NCI-H146 treated with DMSO at 0.1 percent for 48 hours (cell line): ENCODE measurements at regions not wholly inside any gene's neighbourhood (a gene's known extent, or its start where the extent isn't known, plus 50 kb on each side); places are given as distances from the start of the nearest gene placed in this dataset.
"Not testable (repeated sequence)": the region's sequence is repeated elsewhere in the genome, so short reads cannot be mapped to it uniquely, and the experiment has no call there.

Experiments used
- DNase-seq: peaks from one replicate; lab custom pipeline; 2025; ENCODE audit not compliant: unreplicated experiment; lab: John Stamatoyannopoulos, UW

GRCh38 chr1:192862271-192862670 is 53.4 kb downstream of the RGS2 start:
- no peak for DNase-seq

DNA sequence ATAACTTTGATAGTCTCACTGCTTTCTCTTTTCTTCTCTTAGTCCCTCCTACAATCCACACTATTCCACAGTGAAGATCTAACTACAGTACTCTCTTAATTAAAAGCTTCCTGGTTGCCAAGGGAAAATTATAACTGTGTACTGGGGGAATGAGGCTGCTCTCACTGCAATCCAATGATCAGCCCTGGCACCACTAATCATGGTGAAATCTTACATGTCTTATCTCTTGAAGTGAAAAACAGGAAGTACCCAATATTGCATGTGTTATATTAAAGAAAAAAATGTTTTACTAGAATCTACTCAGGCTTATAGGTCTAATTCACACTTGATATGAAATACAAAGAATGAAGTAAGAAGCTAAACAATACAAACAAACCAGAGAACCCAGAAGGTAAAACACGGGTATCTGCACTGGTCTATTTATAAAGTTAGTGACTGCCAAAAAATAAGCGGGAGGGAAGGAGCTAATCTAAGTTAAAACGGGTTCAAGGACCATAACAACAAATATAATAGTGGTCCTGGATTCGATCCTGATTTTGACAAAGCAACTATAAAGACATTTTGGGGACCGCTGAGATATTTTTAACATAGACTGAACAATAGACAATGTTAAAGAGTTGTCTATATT is 57.5 kb downstream of the RGS2 start:
- DNase-seq = no peak

GRCh38 chr1:192867180-192867579 is 58.3 kb downstream of the RGS2 start:
- no peak for DNase-seq

GRCh38 chr1:192869308-192869940 is 60.6 kb downstream of the RGS2 start:
- no peak for DNase-seq

DNA sequence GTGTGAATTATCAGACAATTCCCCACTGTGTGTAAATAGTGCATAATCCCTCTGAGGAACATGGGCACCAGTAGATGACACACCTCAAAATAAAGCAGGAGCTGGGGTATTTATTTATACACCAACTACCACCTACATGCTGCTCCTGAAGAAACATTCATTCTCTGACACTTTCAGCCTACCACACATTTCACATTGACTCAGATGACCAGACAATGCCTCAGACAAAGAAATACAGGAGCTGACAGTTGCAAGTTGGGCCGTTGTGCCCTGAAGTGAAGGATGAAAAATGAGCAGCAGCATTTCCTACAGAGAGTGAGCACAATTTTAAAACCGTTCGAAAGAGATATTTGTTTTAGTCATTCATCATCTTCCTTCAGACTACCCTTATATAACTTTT is 63.2 kb downstream of the RGS2 start:
- no peak for DNase-seq

DNA sequence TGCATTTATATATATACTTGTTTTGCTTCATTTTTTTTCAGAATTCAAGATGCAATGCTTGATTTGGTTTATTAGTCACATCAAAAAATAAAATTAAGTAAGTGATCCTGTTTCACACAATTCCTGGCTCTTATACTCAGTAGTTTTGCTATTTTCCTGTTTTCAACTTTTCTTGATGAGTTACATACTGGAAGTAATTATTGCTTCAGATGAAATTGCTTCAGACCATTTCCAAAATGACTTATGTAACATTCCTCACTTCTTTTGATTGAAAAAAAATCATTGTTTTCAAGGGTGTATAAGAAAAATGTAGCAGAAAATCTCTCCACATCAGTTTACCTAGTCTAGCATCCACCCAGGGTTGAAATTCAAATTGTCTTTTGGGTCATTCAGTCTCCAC is 65.0 kb downstream of the RGS2 start:
- DNase-seq = no peak

DNA sequence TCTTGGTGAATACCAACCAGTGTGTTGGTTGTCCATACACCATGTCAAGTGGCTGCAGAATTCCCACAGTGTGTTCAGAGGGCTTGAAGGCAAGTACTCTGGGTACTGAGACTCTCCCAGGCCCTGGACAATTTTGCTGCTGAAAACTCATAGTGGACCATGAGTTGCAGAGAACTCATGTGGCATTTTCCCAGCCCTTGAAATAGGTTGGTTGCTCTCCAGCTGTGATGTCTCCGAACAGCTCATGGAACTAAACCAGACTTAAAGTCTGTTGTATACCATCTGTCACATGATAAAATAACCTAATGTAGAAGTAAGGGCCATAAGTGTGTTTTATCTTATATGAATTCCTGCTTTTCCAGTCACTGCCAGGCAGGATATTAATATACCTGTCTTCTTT is 67.8 kb downstream of the RGS2 start:
- DNase-seq = no peak

- DNase-seq = no peak
These were observed 68.5 kb downstream of the RGS2 start for GRCh38 chr1:192877283-192877886.

DNA sequence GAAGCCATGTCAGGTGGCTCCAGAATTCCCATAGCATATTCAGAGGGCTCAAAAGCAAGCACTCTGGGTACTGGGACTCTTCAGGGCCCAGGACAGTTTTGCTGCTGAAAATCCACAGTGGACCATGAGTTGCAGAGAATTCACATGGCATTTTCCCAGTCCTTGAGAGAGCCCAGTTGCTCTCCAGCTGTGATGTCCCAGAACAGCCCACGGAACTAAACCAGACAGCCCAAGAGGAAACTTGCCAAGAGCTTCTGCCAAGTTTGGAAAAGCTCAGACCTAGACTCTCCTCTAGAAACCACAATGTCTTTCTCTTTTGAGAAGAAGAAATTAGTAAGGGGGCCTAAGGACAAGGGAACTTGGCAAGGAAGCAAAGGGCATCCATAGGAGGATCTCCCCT is 69.4 kb downstream of the RGS2 start:
- no peak for DNase-seq

DNA sequence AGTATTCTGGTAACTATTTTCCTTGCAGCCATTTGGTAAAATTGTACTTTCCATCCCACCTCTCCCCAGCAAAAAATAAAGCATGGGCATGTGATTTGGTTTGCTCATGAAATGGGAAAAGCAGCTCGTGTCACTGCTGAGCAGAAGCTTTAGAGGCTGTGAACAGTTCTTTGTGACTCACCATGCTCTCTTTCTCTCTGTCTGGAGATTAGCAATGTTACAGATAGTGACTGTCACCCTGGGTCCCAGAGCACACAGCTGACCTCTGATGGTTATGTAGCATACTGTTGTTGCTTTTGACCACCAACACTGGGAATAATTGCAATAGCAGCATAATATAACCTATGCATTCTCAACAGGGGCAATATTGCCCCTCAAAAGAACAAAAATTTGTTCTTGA is 70.6 kb downstream of the RGS2 start:
- DNase-seq = no peak

GRCh38 chr1:192880231-192880630 is 71.4 kb downstream of the RGS2 start:
- DNase-seq = no peak

DNA sequence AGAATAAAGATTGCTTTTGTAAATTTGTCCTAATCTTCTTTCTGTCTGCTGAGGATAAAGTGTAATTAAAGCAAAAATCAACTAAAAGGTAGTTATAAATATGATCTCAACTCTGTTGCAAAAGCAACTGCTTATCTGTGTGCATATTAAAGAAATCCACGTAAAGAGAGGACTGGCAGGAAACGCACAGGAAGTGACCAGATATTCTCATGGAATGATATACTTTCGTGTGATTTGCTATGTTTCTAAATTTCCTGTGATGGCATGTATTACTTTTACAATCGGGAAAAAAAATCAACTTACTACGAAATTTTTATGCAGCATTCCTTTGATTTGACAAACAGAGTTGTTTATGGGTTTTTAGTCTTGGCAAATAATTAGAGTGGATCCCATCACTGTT is 75.4 kb downstream of the RGS2 start:
- no peak for DNase-seq

DNA sequence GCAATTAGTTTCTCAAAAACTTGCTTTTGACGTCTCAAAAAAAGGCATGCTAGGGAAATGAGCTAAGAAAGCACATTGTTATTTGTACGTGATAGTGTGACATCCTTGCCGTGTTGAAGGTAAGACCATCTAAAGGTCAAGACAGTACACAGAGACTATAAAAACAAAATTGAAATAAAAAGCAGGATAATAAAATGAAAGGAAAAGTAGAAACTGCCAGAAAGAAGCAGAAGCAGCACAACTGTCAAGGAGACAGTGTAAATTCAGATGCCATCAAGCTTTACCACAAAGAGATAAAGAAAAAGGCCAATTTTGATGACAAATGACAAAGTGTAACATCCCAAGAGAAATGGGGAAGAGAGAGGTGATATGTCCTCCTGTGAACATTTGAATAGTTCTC is 76.5 kb downstream of the RGS2 start:
- DNase-seq = not testable (repeated sequence)

DNA sequence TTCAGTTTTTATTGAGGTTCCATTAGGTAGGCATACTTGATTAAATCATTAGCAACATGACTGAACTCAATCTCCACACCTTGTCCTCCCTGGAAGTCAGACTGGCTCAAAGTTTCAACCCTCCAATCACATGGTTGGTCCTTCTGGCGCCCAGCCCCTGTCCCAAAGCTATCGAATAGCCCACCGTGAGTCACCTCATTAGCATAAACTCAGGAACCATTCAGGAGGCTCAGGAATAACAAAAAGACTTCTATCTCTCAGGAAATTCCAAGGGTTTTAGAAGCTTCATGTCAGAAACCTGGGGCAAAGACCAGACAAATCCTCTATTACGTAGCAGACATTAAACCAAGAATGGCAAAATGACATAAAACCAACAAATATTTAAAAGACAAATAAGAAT is 78.6 kb downstream of the RGS2 start:
- no peak for DNase-seq

DNA sequence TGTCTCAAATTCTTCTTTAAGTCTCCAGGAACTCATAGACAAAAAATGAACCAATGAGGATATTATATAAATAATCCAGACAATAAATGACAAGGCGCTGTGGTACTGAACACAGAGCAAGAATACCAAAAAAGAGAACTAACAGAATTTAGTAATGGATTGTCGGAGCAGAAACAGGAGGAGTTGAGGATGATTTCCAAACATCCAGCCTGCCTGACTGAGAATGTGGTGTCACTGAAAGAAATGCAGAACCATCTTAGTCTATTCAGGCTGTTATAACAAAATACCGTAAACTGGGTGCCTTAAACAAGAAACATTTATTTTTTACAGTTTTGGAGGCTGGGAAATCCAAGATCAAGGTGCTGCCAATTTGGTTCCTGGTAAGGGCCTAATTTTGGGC is 79.7 kb downstream of the RGS2 start:
- DNase-seq = no peak

GRCh38 chr1:192889082-192889481 is 80.2 kb downstream of the RGS2 start:
- no peak for DNase-seq

GRCh38 chr1:192890134-192890533 is 81.3 kb downstream of the RGS2 start:
- no peak for DNase-seq

GRCh38 chr1:192892934-192893333 is 84.1 kb downstream of the RGS2 start:
- no peak for DNase-seq

GRCh38 chr1:192895487-192895886 is 86.6 kb downstream of the RGS2 start:
- not testable (repeated sequence) for DNase-seq

- no peak for DNase-seq
These were observed 87.5 kb downstream of the RGS2 start for GRCh38 chr1:192896376-192896775.

DNA sequence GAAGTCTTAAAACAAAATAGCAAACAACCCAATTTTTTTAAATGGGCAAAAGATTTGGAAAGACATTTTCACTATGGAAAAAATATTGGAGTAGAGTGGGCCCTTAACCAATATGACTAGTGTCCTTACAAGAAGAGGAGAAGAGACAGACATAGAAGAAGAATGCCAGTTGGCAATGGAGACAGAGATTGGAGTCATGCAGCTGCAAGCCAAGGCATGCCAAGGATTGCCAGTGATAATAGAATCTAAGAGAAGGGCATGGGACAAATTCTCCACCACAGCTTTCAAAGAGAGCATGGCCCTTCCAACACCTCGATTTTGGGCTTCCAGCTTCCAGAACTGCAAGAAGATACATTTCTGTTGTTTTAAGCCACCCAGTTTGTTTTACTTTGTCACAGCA is 92.7 kb downstream of the RGS2 start:
- DNase-seq = no peak

DNA sequence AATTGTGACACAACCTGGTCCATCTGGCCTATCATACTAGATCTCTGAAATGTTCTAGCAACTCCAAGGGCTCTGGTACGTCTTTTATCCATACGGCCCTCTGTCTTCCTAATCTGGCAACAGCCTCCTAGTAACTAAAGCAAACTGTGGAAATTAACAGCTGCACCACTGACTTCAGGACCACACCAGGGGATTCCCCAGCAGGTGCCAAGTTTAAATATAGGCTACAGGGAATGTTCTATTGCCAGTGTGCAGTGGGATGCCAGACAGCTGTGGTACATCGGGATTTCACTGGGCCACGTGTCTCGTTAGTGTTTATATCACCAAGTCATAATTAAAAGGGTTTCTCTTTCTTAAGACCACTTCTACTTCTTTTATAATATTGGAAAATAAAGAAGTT is 94.3 kb downstream of the RGS2 start:
- peak; percentile 66 for DNase-seq

GRCh38 chr1:192904438-192904895 is 95.6 kb downstream of the RGS2 start:
- no peak for DNase-seq
